ENCODE measurements at regions not wholly inside any gene's neighbourhood (a gene's known extent, or its start where the extent isn't known, plus 50 kb on each side); places are given as distances from the start of the nearest gene placed in this dataset.

DNA sequence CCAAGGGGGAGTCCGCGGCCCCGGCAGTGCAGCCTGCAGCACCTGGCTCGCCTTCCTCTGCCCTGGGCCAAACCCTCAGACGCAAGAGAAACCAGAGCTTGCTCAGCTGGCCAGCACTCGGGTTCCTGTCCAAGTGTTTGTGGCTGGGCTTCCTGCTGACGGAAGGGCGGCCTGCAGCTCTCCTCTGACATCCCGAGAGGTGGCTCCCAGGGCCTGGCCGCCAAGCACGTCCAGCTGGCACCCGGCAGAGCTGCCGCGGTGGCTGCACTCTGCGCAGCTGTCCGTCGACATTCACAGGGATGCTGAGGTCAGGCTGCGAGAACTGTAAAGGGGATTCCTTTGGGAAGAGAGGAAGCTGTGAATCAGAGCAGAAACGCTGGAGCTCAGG lies 85.6 kb downstream of the CPN2 start:
- Mint-ChIP-seq H3K27ac (no peak overlapping the region), H3K4me3 (no peak overlapping the region), H3K4me1 (ENCODE audit: low read depth) (peaks cover 2% of the 10 kb centered on the region), H3K36me3 (ENCODE audit: low read depth) (no peaks in the 10 kb centered on the region), H3K9me3 (no peaks in the 10 kb centered on the region), H3K27me3 (peaks cover 6% of the 10 kb centered on the region)
- intact Hi-C loops (cut with micrococcal nuclease) = no loop called here
- ChIA-PET POLR2A (interaction anchor here (0.6 kb wide), 1 partner anchor 10 kb away, joined by 3 read pairs; no protein-coding TSS in a partner anchor), CTCF (no interaction called here)
- TF ChIP-seq, protein P1, sequence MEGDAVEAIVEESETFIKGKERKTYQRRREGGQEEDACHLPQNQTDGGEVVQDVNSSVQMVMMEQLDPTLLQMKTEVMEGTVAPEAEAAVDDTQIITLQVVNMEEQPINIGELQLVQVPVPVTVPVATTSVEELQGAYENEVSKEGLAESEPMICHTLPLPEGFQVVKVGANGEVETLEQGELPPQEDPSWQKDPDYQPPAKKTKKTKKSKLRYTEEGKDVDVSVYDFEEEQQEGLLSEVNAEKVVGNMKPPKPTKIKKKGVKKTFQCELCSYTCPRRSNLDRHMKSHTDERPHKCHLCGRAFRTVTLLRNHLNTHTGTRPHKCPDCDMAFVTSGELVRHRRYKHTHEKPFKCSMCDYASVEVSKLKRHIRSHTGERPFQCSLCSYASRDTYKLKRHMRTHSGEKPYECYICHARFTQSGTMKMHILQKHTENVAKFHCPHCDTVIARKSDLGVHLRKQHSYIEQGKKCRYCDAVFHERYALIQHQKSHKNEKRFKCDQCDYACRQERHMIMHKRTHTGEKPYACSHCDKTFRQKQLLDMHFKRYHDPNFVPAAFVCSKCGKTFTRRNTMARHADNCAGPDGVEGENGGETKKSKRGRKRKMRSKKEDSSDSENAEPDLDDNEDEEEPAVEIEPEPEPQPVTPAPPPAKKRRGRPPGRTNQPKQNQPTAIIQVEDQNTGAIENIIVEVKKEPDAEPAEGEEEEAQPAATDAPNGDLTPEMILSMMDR (IDR thresholded peaks at IDR 0.05) = no peak
- ATAC-seq (no peak), DNase-seq (no peak)

DNA sequence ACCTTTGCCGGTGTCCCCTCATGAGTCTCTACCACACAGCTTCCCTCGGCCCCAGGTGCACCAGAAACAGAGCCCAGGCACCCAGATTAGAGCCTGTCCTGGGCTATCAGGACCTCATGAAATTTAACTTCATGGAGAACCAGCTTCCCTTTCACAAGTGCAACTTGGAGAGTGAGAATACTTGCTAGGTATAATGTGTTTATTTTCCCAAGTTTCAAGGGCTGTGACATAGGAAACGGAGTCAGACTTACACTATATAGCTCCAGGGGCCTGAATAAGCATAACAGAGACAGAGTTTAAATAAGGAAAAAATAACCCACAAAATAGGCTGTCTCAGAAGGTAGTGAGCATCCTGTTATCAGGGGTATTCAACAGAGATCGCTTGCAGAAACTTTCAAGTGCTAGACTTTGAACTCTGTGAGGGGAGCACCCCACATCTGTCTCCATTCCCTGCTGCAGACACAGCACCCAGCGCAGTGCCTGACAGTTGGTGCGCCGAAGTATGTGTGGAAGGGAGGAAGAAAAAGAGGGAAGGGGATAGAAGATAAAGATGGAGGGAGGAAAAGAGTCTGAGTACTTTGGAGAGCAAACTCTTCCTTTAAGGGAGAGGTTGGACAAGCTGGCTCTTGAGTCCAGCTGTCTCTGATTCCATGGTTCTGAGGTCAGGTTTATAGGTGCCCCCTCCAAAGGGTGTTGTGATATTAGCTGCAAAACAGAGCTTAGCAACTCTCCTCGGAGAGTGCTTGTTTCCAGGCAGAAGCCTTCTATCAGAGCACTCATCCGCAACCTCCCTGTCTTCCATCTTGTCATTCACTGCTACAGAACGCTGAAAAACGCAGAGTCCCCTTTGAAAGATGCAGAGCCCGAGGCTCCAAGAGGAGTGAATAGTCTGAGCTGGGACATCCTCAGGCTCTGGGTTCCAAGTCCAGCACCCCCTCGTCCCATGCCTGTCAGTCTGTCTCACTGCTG lies 84.8 kb downstream of the CPN2 start:
- Mint-ChIP-seq H3K27me3 (peaks cover 6% of the 10 kb centered on the region), H3K4me1 (ENCODE audit: low read depth) (peaks cover 2% of the 10 kb centered on the region), H3K27ac (no peak overlapping the region), H3K9me3 (no peaks in the 10 kb centered on the region), H3K4me3 (no peak overlapping the region), H3K36me3 (ENCODE audit: low read depth) (no peaks in the 10 kb centered on the region)
- TF ChIP-seq, protein P1 (IDR thresholded peaks at IDR 0.05) = no peak
- intact Hi-C loops (cut with micrococcal nuclease) = no loop called here
- no peak for ATAC-seq
- DNase-seq = no peak
- CTCF ChIA-PET = no interaction called here
- POLR2A ChIA-PET = interaction anchor here (0.6 to 0.7 kb wide), 2 partner anchors 10 to 196 kb away, joined by 3 to 5 read pairs; no protein-coding TSS in a partner anchor

DNA sequence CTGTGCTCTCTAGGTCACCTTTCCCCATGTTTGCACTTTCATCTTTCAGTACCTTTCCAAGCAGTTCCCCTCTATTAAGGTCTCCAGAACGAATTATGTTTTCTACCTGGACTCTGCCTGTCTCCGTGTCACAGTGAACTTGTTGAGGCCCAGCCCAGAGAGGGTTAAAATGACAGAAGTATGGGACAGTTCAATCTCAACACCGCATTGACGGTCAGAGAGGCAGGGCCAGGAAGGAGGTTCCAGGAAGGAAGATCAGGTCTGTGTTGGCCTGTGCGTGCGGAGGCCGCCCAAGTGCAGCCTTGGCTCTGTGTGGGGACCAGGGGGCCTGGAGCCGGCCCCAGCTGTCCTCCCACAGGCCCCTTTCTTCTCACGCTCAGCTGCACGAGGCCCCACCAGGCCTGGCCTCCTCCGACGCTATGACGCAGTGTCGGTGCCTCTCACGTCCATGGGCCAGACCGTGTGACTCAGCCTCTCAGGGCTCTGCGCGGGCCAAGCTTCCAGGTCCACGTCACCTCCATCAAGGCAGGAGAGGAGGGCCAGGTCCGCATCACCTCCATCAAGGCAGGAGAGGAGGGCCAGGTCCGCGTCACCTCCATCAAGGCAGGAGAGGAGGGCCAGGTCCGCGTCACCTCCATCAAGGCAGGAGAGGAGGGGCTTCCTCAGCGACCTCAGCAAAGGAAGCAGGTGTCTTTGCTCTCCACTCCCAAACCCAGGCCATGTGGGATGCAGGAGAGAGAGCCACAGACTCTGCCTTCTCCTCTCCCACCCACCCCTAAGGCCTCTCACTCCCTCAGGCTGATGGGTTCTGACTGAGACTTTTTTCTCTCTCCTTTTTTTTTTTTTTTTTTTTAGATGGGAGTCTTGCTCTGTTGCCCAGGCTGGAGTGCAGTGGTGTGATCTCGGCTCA lies 83.1 kb downstream of the CPN2 start:
- no peak for ATAC-seq
- intact Hi-C loops (cut with micrococcal nuclease) = no loop called here
- H3K27ac Mint-ChIP-seq = no peak overlapping the region
- ChIA-PET POLR2A (no interaction called here), CTCF (interaction anchor here (1.4 kb wide), 1 partner anchor 48 kb away, joined by 5 read pairs; no protein-coding TSS in a partner anchor)
- no peaks in the 10 kb centered on the region for H3K9me3 Mint-ChIP-seq
- no peak overlapping the region for H3K4me3 Mint-ChIP-seq
- peaks cover 6% of the 10 kb centered on the region for H3K27me3 Mint-ChIP-seq
- H3K4me1 Mint-ChIP-seq (ENCODE audit: low read depth) = peaks cover 2% of the 10 kb centered on the region
- no peaks in the 10 kb centered on the region for H3K36me3 Mint-ChIP-seq (ENCODE audit: low read depth)
- DNase-seq = no peak
- TF ChIP-seq, protein P1 (IDR thresholded peaks at IDR 0.05) = no peak

DNA sequence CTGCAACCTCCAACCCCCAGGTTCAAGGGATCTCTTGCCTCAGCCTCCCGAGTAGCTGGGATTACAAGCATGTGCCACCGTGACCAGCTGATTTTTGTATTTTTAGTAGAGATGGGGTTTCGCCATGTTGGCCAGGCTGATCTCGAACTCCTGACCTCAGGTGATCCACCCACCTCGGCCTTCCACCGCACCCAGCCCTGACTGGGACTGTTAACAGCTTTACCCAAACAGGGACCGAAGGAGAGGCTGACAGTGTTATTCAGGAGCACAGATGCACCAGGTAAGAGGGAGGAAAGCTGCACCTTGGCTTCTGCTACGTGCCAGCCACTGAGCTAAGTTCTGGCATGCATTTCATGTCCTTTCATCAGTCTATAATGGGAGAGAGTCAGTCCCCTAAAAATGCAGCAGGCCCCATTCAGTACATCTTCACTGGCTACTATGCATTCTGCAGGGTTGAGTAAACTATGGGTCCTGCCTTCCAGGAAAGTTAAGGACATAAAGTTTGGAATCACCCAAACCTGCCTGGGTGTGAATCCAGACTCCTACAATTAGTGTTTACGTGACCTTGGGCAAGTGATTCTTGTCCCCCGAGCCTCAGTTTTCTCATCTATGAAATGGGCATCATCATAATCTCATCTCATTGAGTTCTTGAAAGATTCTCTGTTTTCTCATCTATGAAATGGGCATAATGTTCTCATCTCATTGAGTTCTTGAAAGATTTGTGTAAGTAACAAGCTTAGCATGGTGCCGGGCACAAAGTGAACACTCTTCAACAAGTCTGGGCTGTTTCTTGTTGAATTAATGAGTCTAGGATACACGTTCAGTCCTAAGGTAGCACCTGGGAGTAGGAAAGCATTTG lies 82.2 kb downstream of the CPN2 start:
- ChIA-PET CTCF (interaction anchor here (1.4 kb wide), 1 partner anchor 47 kb away, joined by 5 read pairs; no protein-coding TSS in a partner anchor), POLR2A (no interaction called here)
- TF ChIP-seq, protein P1 (IDR thresholded peaks at IDR 0.05) = no peak
- Mint-ChIP-seq H3K4me3 (no peak overlapping the region), H3K9me3 (no peaks in the 10 kb centered on the region), H3K27ac (no peak overlapping the region), H3K4me1 (ENCODE audit: low read depth) (peaks cover 2% of the 10 kb centered on the region), H3K36me3 (ENCODE audit: low read depth) (no peaks in the 10 kb centered on the region), H3K27me3 (peaks cover 6% of the 10 kb centered on the region)
- intact Hi-C loops (cut with micrococcal nuclease) = no loop called here
- DNase-seq = no peak
- no peak for ATAC-seq
